ENCODE measurements at regions not wholly inside any gene's neighbourhood (a gene's known extent, or its start where the extent isn't known, plus 50 kb on each side); places are given as distances from the start of the nearest gene placed in this dataset.

DNA sequence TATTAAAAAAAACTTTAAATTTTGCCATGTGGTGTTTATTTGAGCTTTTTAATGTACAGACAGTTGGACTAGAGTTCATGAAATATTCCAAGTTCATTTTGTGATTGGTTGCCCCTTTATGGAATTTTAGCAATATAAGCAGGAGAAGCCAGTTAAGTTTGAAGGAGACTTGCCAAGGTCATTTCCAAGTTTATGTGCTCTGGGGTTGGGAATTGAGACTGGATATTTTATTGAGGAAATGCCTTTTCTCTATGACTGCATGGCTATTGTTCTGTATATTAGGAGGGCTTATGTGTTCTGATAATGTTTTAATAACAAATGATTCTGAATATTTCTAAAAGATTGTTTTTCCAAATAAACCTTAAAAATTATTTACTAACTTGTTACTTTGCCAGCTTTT lies 67.0 kb upstream of the TCF4 start:
- Mint-ChIP-seq H3K4me1 (no peaks in the 10 kb centered on the region), H3K27ac (no peak overlapping the region), H3K4me3 (no peak overlapping the region), H3K36me3 (no peaks in the 10 kb centered on the region), H3K9me3 (no peaks in the 10 kb centered on the region), H3K27me3 (ENCODE audit: low read depth) (no peaks in the 10 kb centered on the region)
- DNase-seq (ENCODE audit: low spot score in 2 of 2, unreplicated experiment in 2 of 2): no peak
- TF ChIP-seq, protein P1, sequence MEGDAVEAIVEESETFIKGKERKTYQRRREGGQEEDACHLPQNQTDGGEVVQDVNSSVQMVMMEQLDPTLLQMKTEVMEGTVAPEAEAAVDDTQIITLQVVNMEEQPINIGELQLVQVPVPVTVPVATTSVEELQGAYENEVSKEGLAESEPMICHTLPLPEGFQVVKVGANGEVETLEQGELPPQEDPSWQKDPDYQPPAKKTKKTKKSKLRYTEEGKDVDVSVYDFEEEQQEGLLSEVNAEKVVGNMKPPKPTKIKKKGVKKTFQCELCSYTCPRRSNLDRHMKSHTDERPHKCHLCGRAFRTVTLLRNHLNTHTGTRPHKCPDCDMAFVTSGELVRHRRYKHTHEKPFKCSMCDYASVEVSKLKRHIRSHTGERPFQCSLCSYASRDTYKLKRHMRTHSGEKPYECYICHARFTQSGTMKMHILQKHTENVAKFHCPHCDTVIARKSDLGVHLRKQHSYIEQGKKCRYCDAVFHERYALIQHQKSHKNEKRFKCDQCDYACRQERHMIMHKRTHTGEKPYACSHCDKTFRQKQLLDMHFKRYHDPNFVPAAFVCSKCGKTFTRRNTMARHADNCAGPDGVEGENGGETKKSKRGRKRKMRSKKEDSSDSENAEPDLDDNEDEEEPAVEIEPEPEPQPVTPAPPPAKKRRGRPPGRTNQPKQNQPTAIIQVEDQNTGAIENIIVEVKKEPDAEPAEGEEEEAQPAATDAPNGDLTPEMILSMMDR (IDR thresholded peaks at IDR 0.05; ENCODE audit: unreplicated experiment): no peak

DNA sequence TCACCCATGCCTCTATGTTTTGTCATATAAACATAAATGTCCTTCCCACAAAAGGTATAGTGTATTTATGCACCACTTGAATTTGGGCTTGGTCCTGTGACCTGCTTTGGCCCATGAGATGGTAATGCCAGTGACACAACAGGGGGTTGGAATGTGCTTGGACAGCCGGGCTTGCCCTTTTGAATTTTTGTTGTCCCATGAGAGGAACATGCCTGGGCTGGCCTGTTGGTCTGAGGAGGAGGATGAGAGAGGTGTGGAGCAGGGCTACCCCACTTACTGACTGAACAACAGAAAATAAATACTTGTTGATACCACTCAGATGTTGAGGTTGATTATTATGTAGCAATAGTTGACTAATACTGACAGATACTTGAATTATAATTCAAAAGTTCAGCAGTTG lies 63.2 kb upstream of the TCF4 start:
- H3K9me3 Mint-ChIP-seq: no peaks in the 10 kb centered on the region
- no peak overlapping the region for H3K4me3 Mint-ChIP-seq
- no peaks in the 10 kb centered on the region for H3K27me3 Mint-ChIP-seq (ENCODE audit: low read depth)
- no peaks in the 10 kb centered on the region for H3K36me3 Mint-ChIP-seq
- no peak overlapping the region for H3K27ac Mint-ChIP-seq
- TF ChIP-seq, protein P1 (IDR thresholded peaks at IDR 0.05; ENCODE audit: unreplicated experiment): no peak
- no peaks in the 10 kb centered on the region for H3K4me1 Mint-ChIP-seq
- no peak for DNase-seq (ENCODE audit: low spot score in 2 of 2, unreplicated experiment in 2 of 2)

DNA sequence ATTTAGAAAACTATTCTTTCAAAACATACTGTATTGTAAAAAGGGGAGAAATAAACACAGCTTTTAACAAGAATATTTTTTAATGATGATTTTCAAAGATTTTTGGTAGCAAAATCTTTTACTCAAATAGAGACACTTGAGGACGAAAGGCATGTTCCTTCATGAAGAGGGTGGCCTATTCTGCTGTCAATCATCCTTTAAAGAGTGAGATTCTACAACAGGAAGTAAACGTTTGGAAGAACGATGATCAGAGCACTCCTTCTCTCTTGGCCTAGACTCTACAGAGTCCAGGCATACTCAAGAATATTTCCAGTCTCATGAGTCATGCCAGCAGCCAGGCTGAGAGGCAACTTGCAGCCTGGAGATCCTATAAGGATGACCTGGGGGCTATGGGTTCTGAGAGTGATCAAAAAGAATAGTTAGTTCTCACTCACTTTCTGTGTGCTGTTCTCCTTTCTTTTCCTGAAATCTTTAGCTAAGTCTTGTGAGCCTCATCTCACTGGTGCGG lies 62.4 kb upstream of the TCF4 start:
- H3K27ac Mint-ChIP-seq: no peak overlapping the region

DNA sequence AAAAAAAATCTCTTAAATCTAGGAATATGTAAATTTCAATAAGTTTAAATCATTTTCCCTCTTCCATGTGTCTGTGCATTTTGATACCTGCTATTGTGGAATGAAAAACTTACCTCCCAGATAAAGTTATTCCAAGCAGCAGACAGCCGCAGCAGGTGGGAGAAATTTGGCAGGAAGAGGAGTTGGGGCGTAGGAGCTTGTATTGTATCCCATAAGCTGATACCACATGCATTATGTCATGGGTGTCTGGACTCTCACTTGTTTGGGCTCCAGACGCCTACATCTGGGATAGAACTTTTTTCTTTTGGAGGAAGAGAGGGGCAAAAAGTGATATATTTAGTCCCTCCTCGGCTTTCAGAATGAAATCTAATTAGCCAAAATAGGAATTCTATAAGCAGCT lies 59.3 kb upstream of the TCF4 start:
- Mint-ChIP-seq H3K9me3 (peaks cover 14% of the 10 kb centered on the region), H3K27me3 (ENCODE audit: low read depth) (no peaks in the 10 kb centered on the region), H3K4me3 (no peak overlapping the region), H3K27ac (no peak overlapping the region), H3K36me3 (no peaks in the 10 kb centered on the region), H3K4me1 (no peaks in the 10 kb centered on the region)
- TF ChIP-seq, protein P1 (IDR thresholded peaks at IDR 0.05; ENCODE audit: unreplicated experiment): no peak
- DNase-seq (ENCODE audit: low spot score in 2 of 2, unreplicated experiment in 2 of 2): no peak

More for the DNA sequence above, 62.4 kb upstream of the TCF4 start:
- H3K4me3 Mint-ChIP-seq: no peak overlapping the region
- H3K36me3 Mint-ChIP-seq: no peaks in the 10 kb centered on the region
- no peaks in the 10 kb centered on the region for H3K27me3 Mint-ChIP-seq (ENCODE audit: low read depth)
- H3K4me1 Mint-ChIP-seq: no peaks in the 10 kb centered on the region
- no peak for DNase-seq (ENCODE audit: low spot score in 2 of 2, unreplicated experiment in 2 of 2)
- no peaks in the 10 kb centered on the region for H3K9me3 Mint-ChIP-seq
- TF ChIP-seq, protein P1 (IDR thresholded peaks at IDR 0.05; ENCODE audit: unreplicated experiment): no peak

DNA sequence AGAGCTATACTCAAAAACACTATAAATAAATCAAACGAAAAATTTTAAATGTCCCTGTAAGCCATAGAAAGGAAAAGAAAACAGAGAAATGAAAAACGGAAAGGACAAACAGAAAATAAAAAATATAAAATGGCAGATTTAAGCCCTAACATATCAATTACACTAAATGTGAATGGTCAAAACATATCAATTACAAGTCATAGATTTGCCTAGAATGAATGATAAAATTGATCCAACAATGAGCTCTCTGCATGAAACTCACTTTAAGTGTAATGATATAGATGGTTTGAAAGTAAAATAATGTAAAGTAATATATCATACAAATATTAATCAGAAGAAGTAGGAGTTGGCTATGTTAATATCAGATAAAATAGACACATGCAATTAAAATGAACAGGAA lies 54.2 kb upstream of the TCF4 start:
- Mint-ChIP-seq H3K27me3 (ENCODE audit: low read depth) (no peaks in the 10 kb centered on the region), H3K27ac (no peak overlapping the region), H3K4me1 (peaks cover 4% of the 10 kb centered on the region), H3K4me3 (no peak overlapping the region), H3K9me3 (peaks cover 33% of the 10 kb centered on the region), H3K36me3 (peaks cover 13% of the 10 kb centered on the region)
- TF ChIP-seq, protein P1 (IDR thresholded peaks at IDR 0.05; ENCODE audit: unreplicated experiment): no peak
- no peak for DNase-seq (ENCODE audit: low spot score in 2 of 2, unreplicated experiment in 2 of 2)

DNA sequence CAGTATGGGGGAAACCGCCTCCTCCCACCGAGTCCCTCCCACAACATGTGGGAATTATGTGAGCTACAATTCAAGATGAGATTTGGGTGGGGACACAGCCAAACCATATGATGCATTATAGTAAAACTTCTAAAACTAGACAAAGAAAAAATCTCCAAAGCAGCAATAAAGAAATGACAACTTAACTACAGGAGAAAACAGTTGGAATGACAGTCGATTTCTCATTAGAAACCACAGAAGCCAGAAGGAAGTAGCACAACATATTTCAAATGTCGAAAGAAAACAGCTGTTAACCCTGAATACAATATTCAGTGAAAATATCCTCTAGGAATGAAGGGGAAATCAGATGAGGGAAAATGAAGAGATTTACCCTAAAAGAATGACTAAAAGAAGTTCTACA lies 53.5 kb upstream of the TCF4 start:
- TF ChIP-seq, protein P1 (IDR thresholded peaks at IDR 0.05; ENCODE audit: unreplicated experiment): no peak
- Mint-ChIP-seq H3K4me1 (peaks cover 4% of the 10 kb centered on the region), H3K27me3 (ENCODE audit: low read depth) (no peaks in the 10 kb centered on the region), H3K9me3 (peaks cover 33% of the 10 kb centered on the region), H3K36me3 (peaks cover 13% of the 10 kb centered on the region), H3K4me3 (no peak overlapping the region), H3K27ac (no peak overlapping the region)
- DNase-seq (ENCODE audit: low spot score in 2 of 2, unreplicated experiment in 2 of 2): no peak
